ENCODE measurements at regions not wholly inside any gene's neighbourhood (a gene's known extent, or its start where the extent isn't known, plus 50 kb on each side); places are given as distances from the start of the nearest gene placed in this dataset.
"Not testable (repeated sequence)": the region's sequence is repeated elsewhere in the genome, so short reads cannot be mapped to it uniquely, and the experiment has no call there.

DNA sequence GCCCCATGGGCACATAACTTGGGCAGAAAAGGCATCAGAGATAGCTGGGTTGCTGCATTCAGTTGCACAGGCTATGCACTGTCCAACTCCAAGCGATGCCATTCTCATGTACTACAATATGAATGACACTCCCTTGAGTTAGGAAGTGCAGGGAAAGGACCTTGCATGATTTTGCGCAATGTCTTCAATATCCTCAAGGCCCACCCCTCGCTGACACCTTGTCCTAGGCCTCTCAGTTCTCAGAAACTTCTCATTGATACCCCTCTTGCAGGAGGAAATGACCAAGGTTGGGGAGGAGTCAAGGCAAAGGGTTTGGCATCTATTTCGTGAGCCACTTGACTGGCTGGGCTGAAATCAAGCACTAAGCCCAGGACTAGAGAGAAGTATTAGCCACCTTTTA lies 70.4 kb downstream of the ARL6IP4 start:
- in situ Hi-C loops (cut with MboI; ENCODE audit: low pct_unique_long_range_greater_than_20kb, low sequenced_read_pairs, unreplicated experiment), result no loop called here
- no peak for DNase-seq (ENCODE audit: low spot score)
- TF ChIP-seq, protein P1, sequence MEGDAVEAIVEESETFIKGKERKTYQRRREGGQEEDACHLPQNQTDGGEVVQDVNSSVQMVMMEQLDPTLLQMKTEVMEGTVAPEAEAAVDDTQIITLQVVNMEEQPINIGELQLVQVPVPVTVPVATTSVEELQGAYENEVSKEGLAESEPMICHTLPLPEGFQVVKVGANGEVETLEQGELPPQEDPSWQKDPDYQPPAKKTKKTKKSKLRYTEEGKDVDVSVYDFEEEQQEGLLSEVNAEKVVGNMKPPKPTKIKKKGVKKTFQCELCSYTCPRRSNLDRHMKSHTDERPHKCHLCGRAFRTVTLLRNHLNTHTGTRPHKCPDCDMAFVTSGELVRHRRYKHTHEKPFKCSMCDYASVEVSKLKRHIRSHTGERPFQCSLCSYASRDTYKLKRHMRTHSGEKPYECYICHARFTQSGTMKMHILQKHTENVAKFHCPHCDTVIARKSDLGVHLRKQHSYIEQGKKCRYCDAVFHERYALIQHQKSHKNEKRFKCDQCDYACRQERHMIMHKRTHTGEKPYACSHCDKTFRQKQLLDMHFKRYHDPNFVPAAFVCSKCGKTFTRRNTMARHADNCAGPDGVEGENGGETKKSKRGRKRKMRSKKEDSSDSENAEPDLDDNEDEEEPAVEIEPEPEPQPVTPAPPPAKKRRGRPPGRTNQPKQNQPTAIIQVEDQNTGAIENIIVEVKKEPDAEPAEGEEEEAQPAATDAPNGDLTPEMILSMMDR (IDR thresholded peaks at IDR 0.05; ENCODE audit: extremely low read depth, insufficient read depth, missing control alignments), result no peak

DNA sequence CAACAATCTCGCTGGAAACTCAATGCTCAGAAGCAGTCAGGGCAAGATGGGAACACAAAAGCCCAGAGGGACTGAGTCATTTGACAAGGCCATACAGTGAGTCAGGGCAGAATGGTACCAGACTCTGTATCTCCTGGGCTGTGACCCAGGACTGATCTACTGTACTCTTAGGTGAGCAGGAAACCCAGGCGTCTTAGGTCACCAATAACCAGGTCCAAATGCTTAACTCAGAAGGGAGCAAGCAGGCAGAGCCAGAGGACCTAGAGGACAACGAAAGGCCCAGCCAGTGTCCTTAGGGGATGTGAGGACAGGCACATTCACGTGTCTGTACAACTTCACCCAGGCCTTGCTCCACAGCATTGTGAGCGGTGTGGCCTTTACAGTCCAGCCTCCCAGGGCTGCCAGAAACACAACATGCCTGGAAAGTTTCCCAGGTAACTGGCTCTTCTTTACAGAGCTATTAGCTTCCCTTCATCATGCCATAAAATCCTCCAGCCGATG lies 69.9 kb downstream of the ARL6IP4 start:
- in situ Hi-C loops (cut with MboI; ENCODE audit: low pct_unique_long_range_greater_than_20kb, low sequenced_read_pairs, unreplicated experiment), result no loop called here
- no peak for DNase-seq (ENCODE audit: low spot score)
- TF ChIP-seq, protein P1 (IDR thresholded peaks at IDR 0.05; ENCODE audit: extremely low read depth, insufficient read depth, missing control alignments), result no peak

DNA sequence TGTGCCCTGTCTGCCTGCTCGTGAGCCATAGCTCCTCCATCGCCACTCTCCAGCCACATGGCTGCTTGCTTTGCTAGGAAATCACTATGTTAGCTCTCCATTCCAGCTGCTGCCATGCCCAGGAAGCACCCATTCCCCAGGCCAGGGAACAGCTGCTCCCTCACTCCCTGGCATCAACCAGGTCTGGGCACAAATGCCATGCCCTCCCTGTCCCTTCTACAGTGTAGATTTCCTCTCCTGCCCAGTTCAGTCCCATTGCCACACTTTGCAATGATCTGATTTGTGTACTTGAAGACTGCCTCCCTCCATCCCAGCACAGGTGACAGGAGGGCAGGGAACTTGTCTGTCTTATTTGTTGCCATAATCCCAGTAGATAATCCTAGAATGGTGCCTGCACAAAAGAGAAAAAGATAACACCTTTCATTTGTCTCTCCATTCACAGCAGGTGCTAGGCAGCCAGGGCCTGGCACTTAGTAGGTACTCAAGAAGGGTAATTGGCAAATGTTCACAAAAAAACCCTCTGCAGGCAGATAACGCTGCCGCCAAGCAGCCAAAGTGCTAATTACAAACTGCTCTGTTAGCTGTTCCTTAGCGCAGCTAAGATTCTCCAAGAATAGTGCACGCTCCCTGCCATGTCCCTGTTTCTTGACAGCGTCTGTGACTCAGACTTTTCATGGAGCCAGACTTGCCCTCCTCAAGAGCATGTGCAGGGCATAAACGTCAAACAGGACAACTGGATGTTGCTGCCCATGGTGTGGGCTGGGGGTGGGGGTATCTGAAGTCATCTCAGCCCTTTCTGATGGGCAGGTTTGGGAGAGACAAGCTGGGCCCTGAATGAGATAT lies 69.1 kb downstream of the ARL6IP4 start:
- TF ChIP-seq, protein P1 (IDR thresholded peaks at IDR 0.05; ENCODE audit: extremely low read depth, insufficient read depth, missing control alignments), result no peak
- in situ Hi-C loops (cut with MboI; ENCODE audit: low pct_unique_long_range_greater_than_20kb, low sequenced_read_pairs, unreplicated experiment), result no loop called here
- no peak for DNase-seq (ENCODE audit: low spot score)

DNA sequence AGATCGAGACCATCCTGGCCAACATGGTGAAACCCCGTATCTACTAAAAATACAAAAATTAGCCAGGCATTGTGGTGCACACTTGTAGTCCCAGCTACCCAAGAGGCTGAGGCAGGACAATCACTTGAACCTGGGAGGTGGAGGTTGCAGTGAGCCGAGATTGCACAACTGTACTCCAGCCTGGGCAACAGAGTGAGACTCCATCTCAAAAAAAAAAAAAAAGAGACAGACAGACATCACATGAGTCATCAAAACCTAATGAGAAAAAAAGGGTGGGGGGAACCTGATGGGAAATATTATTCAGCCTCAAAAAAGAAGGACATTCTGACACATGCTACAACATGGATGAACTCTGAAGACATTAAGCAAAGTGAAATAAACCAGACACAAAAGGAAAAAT lies 67.4 kb downstream of the ARL6IP4 start:
- in situ Hi-C loops (cut with MboI; ENCODE audit: low pct_unique_long_range_greater_than_20kb, low sequenced_read_pairs, unreplicated experiment); DNase-seq (ENCODE audit: low spot score): not testable (repeated sequence)

DNA sequence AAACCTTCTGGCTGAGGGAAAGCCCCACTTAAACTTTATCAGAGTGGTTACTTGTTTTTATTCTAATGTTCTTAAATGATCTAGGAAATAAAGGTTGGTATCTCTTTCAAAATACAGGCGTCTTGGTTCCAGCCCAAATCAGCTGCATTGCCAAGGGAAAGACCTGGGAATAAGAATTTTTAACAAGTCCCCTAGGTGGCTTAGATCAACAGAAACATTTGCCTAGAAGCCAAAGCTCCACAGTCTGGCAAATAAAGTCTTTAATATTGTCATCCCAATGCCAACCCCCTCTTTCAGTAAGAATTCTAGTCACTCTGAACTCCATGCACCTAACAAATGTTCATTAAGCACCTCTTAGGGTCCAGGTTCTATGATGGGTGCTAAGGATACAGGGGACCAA lies 66.8 kb downstream of the ARL6IP4 start:
- TF ChIP-seq, protein P1 (IDR thresholded peaks at IDR 0.05; ENCODE audit: extremely low read depth, insufficient read depth, missing control alignments), result no peak
- in situ Hi-C loops (cut with MboI; ENCODE audit: low pct_unique_long_range_greater_than_20kb, low sequenced_read_pairs, unreplicated experiment), result no loop called here
- no peak for DNase-seq (ENCODE audit: low spot score)

DNA sequence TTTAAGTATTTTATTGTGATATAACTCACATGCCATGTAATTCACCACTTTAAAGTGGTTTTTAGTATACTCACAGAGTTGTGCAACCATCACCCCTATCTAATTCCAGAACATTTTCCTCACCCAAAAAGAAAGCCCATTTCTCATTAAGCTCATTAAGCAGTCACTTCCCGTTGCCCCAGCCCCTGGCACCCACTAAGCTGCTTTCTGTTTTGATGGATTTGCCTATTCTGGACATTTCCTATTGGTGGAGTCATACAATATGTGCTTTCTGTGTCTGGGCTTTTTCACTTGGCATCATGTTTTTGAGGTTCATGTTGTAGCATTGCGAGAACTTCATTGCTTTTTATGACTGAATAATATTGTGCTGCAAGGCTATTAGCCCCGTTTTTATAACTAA lies 66.0 kb downstream of the ARL6IP4 start:
- TF ChIP-seq, protein P1 (IDR thresholded peaks at IDR 0.05; ENCODE audit: extremely low read depth, insufficient read depth, missing control alignments), result no peak
- in situ Hi-C loops (cut with MboI; ENCODE audit: low pct_unique_long_range_greater_than_20kb, low sequenced_read_pairs, unreplicated experiment), result no loop called here
- DNase-seq (ENCODE audit: low spot score), result no peak

DNA sequence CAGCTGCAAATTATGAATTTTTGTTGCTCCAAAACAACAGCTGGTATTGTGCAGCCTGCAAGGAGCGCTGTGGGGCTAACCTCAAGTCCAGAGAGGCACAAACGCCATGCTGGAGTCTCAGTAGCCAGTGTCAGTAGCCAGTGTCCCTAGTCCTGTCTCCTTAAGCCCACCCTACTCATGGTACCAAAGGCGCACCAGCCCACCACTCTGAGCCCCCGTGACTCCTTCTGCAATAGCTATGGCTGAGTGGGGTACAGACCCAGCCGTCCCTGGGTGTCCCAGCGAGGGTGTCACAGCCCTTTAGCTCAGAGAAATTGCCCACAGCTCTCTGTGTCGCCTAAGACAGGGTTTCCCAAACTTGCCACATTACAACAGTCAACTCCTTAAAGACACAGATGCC lies 65.2 kb downstream of the ARL6IP4 start:
- in situ Hi-C loops (cut with MboI; ENCODE audit: low pct_unique_long_range_greater_than_20kb, low sequenced_read_pairs, unreplicated experiment), result no loop called here
- TF ChIP-seq, protein P1 (IDR thresholded peaks at IDR 0.05; ENCODE audit: extremely low read depth, insufficient read depth, missing control alignments), result no peak
- no peak for DNase-seq (ENCODE audit: low spot score)

Data from GM13977 (cell line).